GM12874 (cell line): ENCODE measurements at regions not wholly inside any gene's neighbourhood (a gene's known extent, or its start where the extent isn't known, plus 50 kb on each side); places are given as distances from the start of the nearest gene placed in this dataset.

ENCODE experiments used
- CTCF ChIP-seq: IDR thresholded peaks from 2 replicates; pipeline ENCODE4 v1.5.1; 2011; ENCODE audit warnings: low read depth, mild to moderate bottlenecking, control low read depth, low read length, moderate library complexity; ENCODE audit not compliant: insufficient read depth

- TF ChIP-seq CTCF, result no peak
These were observed 396.7 kb upstream of the OR4E1 start for GRCh38 chr14:22070119-22070982.

GRCh38 chr14:22065347-22065746, 391.7 kb upstream of the OR4E1 start:
- TF ChIP-seq CTCF, result no peak

GRCh38 chr14:22059201-22059600, 385.6 kb upstream of the OR4E1 start:
- no peak for TF ChIP-seq CTCF

GRCh38 chr14:22052795-22053194, 379.2 kb upstream of the OR4E1 start:
- no peak for TF ChIP-seq CTCF

GRCh38 chr14:22047115-22047514, 373.5 kb upstream of the OR4E1 start:
- TF ChIP-seq CTCF, result peak; percentile 43

GRCh38 chr14:22046063-22046462, 372.4 kb upstream of the OR4E1 start:
- TF ChIP-seq CTCF, result no peak

- TF ChIP-seq CTCF, result no peak
These were observed 370.6 kb upstream of the OR4E1 start for GRCh38 chr14:22044193-22044592.
